HG03135 (cell line): ENCODE measurements at regions not wholly inside any gene's neighbourhood (a gene's known extent, or its start where the extent isn't known, plus 50 kb on each side); places are given as distances from the start of the nearest gene placed in this dataset.

ENCODE experiments used
- ATAC-seq: cut with Tn5 transposase; IDR thresholded peaks from one replicate; pipeline ENCODE4 v1.9.1; 2021; ENCODE audit warnings: mild to moderate bottlenecking, moderate library complexity; ENCODE audit not compliant: unreplicated experiment

DNA sequence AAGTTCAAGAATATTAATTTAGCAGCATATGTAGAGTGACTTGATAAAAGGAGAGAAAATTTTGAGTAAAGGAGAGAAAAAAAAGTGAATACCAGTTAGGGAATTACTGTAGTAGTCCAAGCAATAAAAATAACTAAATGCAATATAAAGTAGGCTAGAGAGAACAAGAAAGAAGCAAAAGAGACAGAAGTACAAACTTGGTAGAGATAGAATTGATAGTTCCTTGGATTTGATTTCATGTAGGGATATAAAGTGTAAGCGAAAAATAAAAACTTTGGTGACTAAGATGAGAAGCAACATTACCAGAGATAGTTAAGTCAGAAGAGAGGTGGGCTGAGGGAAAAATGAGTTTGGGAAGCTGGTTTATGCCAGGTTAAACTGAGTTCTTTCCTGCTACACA, 252.4 kb downstream of the SEC23A start:
- no peak for ATAC-seq

DNA sequence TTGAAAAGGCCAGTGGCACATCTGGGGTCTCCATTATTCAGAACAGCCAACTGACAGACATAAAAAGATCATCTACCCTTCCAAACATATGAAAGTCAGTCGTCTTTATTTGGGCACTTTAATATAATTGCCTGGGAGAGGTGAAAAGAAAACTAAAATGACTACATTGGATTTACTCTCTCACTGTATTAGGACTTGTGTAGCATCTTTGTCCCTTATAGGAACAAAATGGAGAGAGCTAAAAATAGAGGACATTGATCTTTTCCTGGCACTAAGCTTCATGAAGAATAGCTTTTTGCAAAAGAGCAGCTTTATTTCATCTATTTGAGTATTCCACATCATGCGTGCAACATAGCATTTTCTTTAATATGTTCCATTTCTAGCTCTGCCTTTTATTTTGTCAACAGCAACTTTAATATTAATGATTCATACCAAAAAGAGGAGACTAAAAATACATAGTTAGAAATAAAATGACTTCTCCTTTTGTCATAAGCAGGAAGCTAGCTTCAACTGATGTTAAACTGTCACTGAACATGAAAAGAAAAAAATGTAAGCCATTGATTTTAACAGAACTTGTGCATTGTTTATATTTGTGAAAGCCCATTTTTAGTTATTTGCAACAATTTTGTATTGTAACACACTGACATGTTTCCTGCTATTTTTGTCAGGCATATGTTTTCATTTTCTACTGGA, 254.6 kb downstream of the SEC23A start:
- ATAC-seq, result no peak

DNA sequence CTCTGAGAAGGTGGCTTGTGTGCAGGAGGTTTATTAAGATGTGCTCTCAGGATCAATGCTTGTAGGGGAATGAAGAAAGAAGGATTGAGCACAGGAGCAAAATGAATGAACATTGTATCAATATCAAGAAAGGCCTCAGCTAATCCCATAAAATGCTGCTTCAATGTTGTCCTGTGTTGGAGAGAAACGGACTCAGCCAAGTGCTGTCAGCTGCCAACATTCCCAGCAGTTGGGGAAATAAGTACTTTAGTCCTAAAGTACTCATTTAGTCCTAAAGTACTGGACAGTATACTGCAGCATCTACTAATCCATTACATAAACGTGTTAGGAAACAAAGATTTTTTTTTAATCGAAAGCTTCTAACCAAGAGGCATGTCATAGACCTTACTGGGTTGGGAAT, 255.9 kb downstream of the SEC23A start:
- ATAC-seq, result no peak

DNA sequence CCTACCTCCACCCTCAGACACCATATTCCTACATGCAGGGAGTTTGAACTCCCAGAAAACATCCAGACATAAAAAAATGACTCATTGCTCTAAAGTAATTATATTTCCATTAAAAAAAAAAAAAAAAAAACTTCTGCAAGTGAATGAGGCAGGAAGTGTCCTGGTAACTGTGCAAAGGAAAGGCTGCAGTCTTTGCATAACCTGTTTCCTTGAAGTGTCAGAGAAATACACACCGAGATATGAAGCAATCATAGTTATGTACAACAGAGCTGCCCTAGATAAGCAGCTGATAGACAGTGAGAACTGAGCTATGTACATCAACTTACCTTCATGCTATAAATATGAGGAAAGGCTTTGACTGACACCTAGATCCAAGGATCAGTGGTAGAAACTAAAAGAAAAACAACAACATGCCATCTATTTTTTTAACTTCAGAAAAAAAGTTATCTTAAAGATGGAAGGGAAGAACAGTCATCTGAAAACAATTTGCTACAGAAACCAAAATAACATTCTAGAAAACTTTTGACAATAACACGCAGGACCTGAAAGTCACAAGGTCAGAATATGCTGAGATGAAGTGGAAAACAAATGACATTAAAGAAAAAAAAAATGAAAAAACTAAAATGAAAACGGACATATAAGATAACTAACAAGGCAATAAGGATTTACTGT, 263.2 kb downstream of the SEC23A start:
- ATAC-seq, result no peak

DNA sequence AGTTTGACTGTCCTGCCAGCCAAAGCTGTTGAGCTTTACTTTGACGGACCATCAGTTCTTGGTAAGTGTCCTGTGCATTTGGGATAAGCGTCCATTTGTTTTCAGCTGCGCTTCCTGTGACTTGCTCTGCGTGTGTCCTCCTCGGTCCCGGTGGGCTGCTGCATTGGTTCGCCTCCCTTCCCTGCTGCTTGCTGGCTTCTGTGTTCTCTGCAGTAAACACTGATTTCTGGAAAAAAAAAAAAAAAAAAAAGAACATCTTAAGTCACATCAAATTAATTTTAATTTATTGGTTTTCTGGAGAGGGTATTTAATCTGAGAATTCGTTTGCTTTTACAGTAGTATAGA, 264.1 kb downstream of the SEC23A start:
- no peak for ATAC-seq

DNA sequence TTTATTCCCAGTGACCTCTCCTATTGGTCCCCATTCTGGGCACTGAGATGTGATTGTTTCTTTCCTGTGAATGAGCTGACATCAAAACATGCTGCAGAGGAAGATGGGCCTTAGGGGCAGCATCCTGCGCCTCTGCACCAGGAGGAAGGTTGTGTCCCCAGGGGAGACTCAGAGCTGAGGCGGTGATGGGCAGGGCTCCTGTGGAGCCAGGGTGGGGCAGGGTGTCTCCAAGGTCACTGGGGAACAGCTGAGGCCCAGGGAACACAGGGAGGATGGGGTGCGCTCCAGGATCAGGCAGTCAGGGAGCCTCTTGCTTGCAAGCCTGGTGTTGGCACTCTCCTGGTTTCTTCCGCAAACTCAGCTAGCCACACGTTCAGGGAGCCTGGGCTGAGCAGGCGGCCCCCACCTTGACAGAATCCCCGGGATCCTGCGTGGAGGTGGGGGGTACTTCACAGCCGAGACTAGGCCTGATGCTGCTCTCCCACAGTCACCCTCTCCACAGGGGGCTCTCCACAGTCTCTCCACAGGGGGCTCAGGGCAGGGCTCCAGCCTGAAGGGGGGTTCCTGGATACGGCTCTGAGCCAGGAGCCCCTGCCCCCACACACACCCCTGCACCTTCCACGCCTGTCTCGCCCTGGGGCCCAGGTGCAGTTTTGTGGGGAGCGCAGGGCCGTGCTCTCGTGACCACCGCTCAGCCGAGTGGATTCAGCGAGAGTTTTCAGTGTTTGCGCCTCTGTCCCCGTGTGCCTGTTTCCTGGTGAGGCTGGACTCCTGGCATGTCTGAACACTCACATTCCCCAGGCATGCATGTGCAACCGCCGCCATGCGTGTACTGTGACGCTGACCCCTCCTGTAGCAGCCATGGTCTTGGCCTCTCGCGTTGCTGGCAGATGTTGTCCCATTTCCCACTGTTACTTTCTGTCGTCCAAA, 264.7 kb downstream of the SEC23A start:
- ATAC-seq, result no peak

DNA sequence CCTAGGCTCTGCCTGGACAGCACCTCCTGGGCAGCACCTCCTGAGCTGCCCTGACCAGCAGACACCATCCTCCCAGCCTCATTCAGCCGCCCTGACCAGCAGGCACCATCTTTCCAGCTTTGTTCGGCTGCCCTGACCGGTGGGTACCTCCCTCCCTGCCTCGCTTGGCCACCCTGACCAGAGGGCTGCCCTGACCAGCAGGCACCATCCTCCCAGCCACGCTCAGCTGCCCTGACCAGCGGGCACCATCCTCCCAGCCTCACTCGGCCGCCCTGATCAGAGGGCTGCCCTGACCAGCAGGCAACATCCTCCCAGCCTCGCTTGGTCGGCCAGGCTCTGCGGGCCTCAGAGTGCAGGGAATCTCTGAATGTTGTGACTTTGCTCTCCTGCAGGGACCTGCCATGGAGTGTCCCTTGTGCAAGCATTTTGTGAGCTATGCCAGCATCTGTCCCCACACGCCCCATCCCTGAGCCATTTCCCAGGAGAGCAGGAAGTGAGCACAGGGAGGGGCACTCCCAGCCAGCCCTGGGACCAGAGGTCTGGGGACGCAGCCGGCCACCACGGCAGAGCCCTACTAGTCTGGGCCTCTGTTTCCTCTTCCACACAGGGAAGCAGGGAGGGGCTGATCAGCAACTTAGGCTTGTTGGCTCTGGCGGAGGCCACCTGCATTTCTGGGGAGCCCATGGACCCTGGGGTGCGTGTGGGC, 265.5 kb downstream of the SEC23A start:
- ATAC-seq, result no peak

DNA sequence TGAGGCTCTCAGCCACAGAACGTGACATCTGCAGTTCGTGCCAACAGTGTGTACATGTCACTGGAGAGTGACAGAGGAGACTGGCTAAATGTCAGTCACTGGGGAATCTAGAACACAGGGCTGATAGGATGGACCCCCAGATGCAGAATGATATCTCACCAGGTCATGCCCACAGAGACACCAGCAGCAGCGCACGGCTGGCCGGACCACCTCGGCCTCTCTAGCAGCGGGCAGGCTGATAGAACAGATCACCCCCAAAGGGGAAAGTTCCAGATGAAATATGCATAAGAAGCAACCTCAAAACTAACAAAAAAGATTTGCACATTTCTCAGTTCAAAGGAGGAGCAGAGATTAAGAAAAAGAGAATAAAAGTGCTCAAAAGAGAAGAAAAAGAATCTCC, 266.5 kb downstream of the SEC23A start:
- no peak for ATAC-seq

DNA sequence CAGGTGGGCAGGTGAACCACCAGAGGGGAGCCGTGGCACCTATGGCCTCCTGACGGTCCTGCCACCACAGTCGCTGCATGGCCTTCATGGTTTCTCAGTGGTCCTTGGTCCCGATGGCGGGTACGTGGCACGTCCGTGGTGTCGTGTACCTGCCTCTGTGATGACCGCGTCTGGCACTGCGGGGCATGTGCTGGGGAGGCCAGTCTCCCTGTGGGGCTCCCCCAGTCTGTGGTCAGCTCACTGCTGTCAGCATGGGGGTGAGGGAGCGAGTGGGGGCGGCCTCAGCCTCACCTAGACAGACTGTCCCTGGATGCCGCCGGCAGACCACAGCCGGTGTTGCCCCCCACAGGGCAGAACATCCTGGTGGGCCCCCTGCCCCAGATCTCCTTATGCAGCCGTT, 267.2 kb downstream of the SEC23A start:
- ATAC-seq, result no peak

DNA sequence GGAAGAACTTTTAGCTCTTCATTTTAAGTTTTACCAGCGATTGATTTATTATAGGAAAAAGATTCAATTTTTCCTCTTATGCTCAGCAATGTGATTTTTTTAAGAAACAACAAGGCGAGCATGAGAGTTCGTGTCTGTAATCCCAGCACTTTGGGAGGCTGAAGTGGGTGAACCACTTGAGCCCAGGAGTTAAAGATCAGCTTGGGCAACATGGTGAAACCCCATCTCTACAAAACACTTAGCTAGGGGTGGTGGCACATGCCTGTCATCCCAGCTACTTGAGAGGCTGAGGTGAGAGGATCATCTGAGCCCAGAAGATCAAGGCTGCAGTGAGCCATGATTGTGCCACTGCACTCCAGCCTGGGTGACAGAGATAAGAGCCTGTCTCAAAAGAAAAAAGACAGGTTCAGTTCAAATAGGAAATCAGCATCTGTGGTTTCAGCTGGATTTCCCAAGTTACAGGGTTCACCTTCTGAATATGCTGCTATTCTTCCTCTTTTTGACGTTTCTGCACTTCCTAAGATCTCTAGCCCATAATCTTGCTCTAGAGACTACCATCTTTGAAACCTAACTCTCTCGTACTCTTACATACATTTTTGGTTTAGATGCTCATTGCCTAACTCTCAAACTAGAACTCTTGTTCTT, 274.7 kb downstream of the SEC23A start:
- no peak for ATAC-seq

DNA sequence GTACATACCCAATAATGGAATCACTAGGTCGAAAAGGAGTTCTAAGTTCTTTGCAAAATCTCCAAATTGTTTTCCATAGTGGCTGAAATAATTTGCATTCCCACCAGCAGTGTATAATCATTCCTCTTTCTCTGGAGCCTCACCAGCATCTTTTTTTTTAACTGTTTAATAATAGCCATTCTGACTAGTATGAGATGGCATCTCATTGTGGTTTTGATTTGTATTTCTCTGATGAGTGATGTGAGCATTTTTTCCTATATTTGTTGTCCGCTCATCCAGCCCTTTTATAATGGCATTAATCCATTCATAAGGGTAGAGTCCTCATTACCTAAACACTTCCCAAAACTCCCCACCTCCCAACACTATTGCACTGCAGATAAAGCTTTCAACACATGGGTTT, 278.3 kb downstream of the SEC23A start:
- no peak for ATAC-seq

DNA sequence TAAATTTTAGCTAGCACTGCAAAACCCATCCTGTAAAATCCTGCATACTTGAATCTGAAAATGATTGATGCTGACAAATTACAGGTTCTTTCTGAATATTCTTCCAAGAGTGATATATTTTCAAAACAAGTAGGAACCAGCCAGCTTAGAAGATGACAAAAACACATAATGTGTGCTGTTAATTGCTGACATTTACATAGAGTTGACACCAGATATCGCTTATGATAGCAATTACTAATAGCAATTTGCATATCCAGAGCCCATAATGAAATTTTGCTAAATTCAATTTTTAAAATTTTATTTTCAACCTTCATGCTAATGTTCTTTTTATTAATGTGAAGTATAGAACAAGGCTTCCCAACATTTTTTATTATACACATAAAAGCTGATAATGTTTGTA, 284.5 kb downstream of the SEC23A start:
- ATAC-seq, result no peak

DNA sequence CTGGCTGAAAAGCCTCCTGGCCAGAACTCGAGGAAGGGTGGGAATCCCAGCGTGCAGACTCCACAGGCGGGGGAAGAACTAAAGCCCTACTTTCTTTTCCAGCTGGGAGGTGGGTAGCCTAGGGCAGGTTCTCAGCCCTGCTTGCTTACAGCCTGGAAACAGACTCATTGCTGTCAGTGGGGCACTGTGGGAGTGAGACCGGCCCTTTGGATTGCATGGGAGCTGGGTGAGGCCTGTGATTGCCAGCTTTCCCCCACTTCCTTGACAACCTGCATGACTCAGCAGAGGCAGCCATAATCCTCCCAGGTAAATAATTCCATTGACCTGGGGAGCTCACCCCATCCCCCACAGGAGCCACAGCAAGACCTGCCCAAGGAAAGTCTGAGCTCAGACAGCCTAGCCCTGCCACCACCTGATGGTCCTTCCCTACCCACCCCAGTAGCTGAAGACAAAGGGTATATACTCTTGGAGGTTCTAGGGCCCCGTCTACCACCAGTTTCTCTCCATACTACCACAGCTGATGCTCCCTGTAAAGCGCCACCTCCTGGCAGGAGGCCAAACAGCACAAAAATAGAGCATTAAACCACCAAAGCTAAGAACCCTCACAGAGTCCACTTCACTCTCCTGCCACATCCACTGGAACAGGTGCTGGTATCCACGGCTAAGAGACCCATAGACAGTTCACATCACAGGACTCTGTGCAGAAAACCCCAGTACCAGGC, 294.1 kb downstream of the SEC23A start:
- ATAC-seq, result no peak

DNA sequence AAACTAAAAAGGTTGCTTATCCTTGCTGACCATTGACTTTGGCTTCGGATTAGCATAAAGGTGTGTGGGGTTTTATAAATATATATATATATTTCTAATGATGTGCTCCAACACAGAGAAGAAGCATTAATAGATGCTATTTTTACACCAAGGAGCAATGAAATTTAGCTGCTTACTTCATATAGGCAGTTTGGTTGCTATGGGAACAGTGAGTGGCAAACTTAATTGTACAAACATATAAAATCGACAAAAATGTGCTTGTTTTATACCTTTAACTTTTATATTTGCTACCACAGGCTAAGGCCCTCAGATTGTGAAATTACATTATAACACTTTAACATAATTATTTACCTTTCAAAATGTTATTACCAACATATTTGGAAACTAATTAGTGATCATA, 303.4 kb downstream of the SEC23A start:
- ATAC-seq, result no peak

DNA sequence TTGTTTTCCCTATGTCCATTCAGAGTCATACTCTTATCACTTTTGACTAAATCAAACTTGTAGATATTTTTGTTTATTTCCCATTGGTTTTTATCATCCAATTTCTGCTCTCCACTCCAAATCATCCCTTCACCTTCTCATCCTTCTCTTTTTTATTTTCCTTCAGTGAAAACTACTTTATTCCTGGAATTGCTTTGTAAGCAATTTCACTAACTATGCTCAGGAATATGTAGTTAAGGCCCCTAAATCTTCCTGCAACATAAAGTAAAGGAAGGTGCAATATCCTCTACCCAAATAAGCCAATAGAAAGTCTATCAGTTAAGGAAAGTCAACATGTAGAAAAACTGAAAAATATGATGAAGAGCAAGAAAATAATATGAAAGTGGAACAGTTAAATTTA, 308.4 kb downstream of the SEC23A start:
- no peak for ATAC-seq

DNA sequence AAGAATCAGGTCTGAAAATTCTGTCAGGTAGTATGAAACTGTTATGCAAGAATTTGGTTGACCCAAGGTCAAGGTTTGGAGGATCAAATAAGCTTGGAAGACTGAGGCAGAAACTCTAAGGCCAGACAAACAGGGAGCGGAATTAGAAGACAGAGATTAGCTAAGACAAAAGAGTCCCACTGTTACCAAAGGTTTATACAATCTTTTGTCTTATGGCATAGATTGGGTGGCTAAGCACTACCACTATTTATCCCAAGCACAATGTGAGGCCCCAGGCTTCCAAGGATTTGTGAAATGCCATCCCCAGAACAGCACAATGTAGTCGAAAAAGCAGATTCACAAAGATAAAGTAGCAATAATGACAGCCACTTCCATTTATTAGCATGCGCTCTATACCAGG, 311.2 kb downstream of the SEC23A start:
- no peak for ATAC-seq

DNA sequence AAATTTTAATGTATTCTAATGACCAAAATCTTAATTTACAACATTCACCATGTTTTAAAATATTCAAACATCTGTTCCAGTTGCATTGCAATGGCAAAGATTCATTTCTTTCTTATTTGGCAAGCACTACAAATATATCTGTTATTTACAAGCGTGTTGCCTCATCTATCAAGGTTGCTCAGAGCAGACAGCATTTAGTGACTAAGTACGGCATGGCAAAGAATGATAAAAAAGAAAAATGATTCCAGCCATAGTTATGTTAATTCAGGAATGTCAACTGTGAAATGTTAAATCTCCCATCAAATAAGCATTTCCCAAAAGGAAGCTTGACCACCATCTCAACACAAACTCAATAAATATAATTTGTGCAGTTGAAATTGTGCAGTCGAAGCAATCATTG, 312.1 kb downstream of the SEC23A start:
- ATAC-seq, result no peak

DNA sequence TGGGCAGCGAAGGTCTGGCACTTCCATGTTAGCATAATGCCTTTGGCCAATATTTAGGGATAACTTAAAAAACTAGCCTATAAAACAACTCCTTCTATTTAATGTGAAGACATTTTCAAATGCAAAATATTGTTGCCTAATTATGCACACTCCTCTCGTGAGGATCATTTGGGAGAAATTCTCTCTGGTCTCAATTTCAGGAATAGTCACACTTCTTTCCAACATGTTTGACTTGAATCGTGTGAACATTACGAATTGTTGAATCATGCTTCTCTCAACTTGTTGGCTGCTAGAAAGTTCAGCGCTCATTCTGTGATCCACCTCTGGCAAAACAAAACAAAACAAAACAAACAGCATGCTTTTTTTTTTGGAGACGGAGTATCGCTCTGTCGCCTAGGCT, 313.2 kb downstream of the SEC23A start:
- ATAC-seq, result no peak

DNA sequence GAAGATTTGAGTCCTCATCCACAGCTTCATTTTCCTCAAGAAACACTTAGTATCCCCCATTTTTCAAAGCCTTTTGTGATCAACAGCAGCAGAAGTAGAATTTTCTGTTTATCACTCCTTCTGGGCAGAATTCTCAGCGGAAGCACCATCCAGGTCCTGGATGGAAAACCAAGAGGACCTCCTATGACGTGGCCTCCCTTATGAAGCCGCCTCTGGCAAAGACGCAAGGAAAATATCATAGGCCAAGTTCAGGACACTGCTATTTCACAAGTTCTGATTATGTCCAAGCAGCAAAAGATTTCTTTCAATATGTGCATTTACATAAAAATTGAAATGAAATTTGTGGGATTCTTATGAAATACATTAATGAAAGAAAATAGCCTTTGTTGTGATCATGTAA, 315.0 kb downstream of the SEC23A start:
- no peak for ATAC-seq

DNA sequence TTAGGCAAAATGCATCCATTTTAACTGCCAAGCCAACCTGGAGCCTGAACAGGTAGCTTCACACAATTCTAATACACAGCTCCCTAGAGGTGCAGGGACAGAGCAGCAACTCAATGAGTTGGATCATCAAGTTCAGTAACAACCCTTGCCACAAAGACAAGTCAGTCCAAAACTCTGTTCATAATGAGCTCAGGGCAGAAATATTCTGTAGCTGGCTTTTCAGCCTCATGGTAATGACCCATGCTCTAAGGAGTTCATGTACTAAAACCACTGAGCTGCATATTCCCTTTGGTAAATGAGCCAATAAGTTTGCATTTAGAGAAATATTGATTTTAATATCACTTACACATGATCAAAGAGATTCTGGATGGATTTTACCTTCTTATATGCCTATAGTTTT, 316.1 kb downstream of the SEC23A start:
- ATAC-seq, result no peak
